HEK293T (cell line): ENCODE measurements at regions not wholly inside any gene's neighbourhood (a gene's known extent, or its start where the extent isn't known, plus 50 kb on each side); places are given as distances from the start of the nearest gene placed in this dataset.

Source experiments
- ARNT ChIP-seq: fragments of 450-650 bp; IDR thresholded peaks from 2 replicates; pipeline ENCODE4 v1.6.1; 2017; ENCODE audit warnings: mild to moderate bottlenecking
- BHLHE40 ChIP-seq: fragments of 450-650 bp; IDR thresholded peaks from 2 replicates; pipeline ENCODE4 v1.6.1; 2016; ENCODE audit warnings: mild to moderate bottlenecking, moderate library complexity, borderline replicate concordance
- ELF4 ChIP-seq: fragments of 450-650 bp; IDR thresholded peaks from 2 replicates; pipeline ENCODE4 v1.6.1; 2017; ENCODE audit warnings: antibody characterized with exemption
- FOXM1 ChIP-seq: fragments of 450-650 bp; IDR thresholded peaks from 2 replicates; pipeline ENCODE4 v1.6.1; 2017; ENCODE audit warnings: mild to moderate bottlenecking, borderline replicate concordance
- HDGF ChIP-seq: fragments of 450-650 bp; IDR thresholded peaks from 2 replicates; pipeline ENCODE4 v1.6.1; 2017; ENCODE audit warnings: antibody characterized with exemption, borderline replicate concordance
- L3MBTL2 ChIP-seq: fragments of 450-650 bp; conservative IDR thresholded peaks from 2 replicates; pipeline ENCODE4 v1.6.1; 2016; ENCODE audit warnings: mild to moderate bottlenecking
- PKNOX1 ChIP-seq: fragments of 450-650 bp; IDR thresholded peaks from 2 replicates; pipeline ENCODE4 v1.6.1; 2016
- SP1 ChIP-seq: fragments of 450-650 bp; IDR thresholded peaks from 2 replicates; pipeline ENCODE4 v1.6.1; 2017
- SUZ12 ChIP-seq: fragments of 450-650 bp; IDR thresholded peaks from 2 replicates; pipeline ENCODE4 v1.6.1; 2016; ENCODE audit warnings: mild to moderate bottlenecking
- TARDBP ChIP-seq: fragments of 450-650 bp; IDR thresholded peaks from 2 replicates; pipeline ENCODE4 v1.6.1; 2016
- ZNF384 ChIP-seq: fragments of 450-650 bp; IDR thresholded peaks from 2 replicates; pipeline ENCODE4 v1.6.1; 2016

DNA sequence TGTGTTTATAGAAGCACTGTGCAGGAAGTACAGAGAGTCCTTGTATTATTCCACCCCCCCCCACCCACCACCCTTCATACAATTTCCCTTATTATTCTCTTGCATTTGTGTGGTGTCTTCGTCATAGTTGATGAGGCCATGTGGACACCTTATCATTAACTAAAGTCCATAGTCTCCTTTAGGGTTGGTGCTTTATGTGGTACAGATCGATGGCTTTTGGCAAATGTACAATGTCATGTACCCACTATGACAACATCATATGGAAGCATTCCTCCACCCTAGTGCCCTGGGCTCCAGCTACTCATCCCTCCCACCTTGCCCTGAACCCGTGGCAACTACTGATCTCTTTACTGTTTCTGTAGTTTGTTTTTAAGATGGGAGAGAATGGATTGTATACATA is 93.8 kb upstream of the HDAC4 start:
- TF ChIP-seq SP1 (no peak), ARNT (no peak), BHLHE40 (no peak), FOXM1 (no peak), TARDBP (no peak), HDGF (no peak), PKNOX1 (no peak), ZNF384 (no peak), L3MBTL2 (no peak), ELF4 (no peak), SUZ12 (no peak)
